ENCODE measurements at regions not wholly inside any gene's neighbourhood (a gene's known extent, or its start where the extent isn't known, plus 50 kb on each side); places are given as distances from the start of the nearest gene placed in this dataset.

- TF ChIP-seq POLR2AphosphoS5 (IDR thresholded peaks at IDR 0.05; ENCODE audit: low read depth, low read length) (no peak), TCF7L2 (IDR thresholded peaks at IDR 0.05; ENCODE audit: low read depth, low read length) (no peak), REST (IDR thresholded peaks at IDR 0.05; ENCODE audit: insufficient read depth in 1 of 2, low read depth in 2 of 2, low read length in 1 of 2) (no peak), CTCF (IDR thresholded peaks at IDR 0.05) (no peak), SIN3A (IDR thresholded peaks at IDR 0.05; ENCODE audit: borderline replicate concordance, insufficient read depth, low read depth, low read length) (no peak)
- intact Hi-C loops (cut with micrococcal nuclease; ENCODE audit: unreplicated experiment), result no loop called here
- ATAC-seq, result no peak
Measured at GRCh38 chrX:3230496-3230895, 116.0 kb downstream of the MXRA5 start.

GRCh38 chrX:3227526-3227925, 118.9 kb downstream of the MXRA5 start:
- DNase-seq (ENCODE audit: low read depth, low spot score), result no peak
- no peak overlapping the region for H3K4me3 ChIP-seq (ENCODE audit: low read depth in 2 of 2, low read length in 2 of 2)
- no peaks in the 10 kb centered on the region for H3K9me3 ChIP-seq (ENCODE audit: control insufficient read depth, insufficient read depth, low read depth, low read length)
- no peaks in the 10 kb centered on the region for H3K27me3 ChIP-seq (ENCODE audit: control insufficient read depth, insufficient read depth, low read length)
- TF ChIP-seq SIN3A (IDR thresholded peaks at IDR 0.05; ENCODE audit: borderline replicate concordance, insufficient read depth, low read depth, low read length) (no peak), REST (IDR thresholded peaks at IDR 0.05; ENCODE audit: insufficient read depth in 1 of 2, low read depth in 2 of 2, low read length in 1 of 2) (no peak), TCF7L2 (IDR thresholded peaks at IDR 0.05; ENCODE audit: low read depth, low read length) (no peak), POLR2AphosphoS5 (IDR thresholded peaks at IDR 0.05; ENCODE audit: low read depth, low read length) (no peak), CTCF (IDR thresholded peaks at IDR 0.05) (no peak)
- ATAC-seq, result no peak
- POLR2A ChIA-PET, result no interaction called here
- intact Hi-C loops (cut with micrococcal nuclease; ENCODE audit: unreplicated experiment) (no loop called here), in situ Hi-C loops (cut with HindIII; ENCODE audit: low pct_unique_long_range_greater_than_20kb, low sequenced_read_pairs) (no loop called here)
- no peaks in the 10 kb centered on the region for H3K4me1 ChIP-seq (ENCODE audit: control insufficient read depth, insufficient read depth, low read length)
- BruUV-seq (replicated peaks), result no TSS peak
- CTCF ChIA-PET, result no interaction called here
- no peak overlapping the region for H3K27ac ChIP-seq (ENCODE audit: low read length)
- H3K36me3 ChIP-seq (ENCODE audit: control insufficient read depth, insufficient read depth, low read length), result no peaks in the 10 kb centered on the region

More at GRCh38 chrX:3230496-3230895, 116.0 kb downstream of the MXRA5 start:
- H3K27ac ChIP-seq (ENCODE audit: low read length), result no peak overlapping the region
- no peak for DNase-seq (ENCODE audit: low read depth, low spot score)
- BruUV-seq (replicated peaks), result no TSS peak
- CTCF ChIA-PET, result no interaction called here
- in situ Hi-C loops (cut with HindIII; ENCODE audit: low pct_unique_long_range_greater_than_20kb, low sequenced_read_pairs), result no loop called here
- no peaks in the 10 kb centered on the region for H3K4me1 ChIP-seq (ENCODE audit: control insufficient read depth, insufficient read depth, low read length)
- no peaks in the 10 kb centered on the region for H3K9me3 ChIP-seq (ENCODE audit: control insufficient read depth, insufficient read depth, low read depth, low read length)
- H3K36me3 ChIP-seq (ENCODE audit: control insufficient read depth, insufficient read depth, low read length), result no peaks in the 10 kb centered on the region
- H3K4me3 ChIP-seq (ENCODE audit: low read depth in 2 of 2, low read length in 2 of 2), result no peak overlapping the region
- POLR2A ChIA-PET, result no interaction called here
- no peaks in the 10 kb centered on the region for H3K27me3 ChIP-seq (ENCODE audit: control insufficient read depth, insufficient read depth, low read length)

Data from Panc1 (cell line).